Retinal pigment epithelial cell (primary cell): ENCODE measurements at regions not wholly inside any gene's neighbourhood (a gene's known extent, or its start where the extent isn't known, plus 50 kb on each side); places are given as distances from the start of the nearest gene placed in this dataset.

ENCODE experiments used
- DNase-seq: peaks from one replicate; pipeline ENCODE4 v3.0.0-alpha.2; 2010; ENCODE audit warnings: low read depth
- H3K4me3 ChIP-seq: 2 replicates; pipeline ENCODE4 v1.5.1; 2011; ENCODE audit warnings: mild to moderate bottlenecking, low read length, control low read depth, moderate library complexity
- TF ChIP-seq, protein P1 (sequence below): conservative IDR thresholded peaks from 2 replicates; pipeline ENCODE4 v1.5.1; 2011; ENCODE audit warnings: low read depth, low read length, control low read depth, inconsistent platforms

DNA sequence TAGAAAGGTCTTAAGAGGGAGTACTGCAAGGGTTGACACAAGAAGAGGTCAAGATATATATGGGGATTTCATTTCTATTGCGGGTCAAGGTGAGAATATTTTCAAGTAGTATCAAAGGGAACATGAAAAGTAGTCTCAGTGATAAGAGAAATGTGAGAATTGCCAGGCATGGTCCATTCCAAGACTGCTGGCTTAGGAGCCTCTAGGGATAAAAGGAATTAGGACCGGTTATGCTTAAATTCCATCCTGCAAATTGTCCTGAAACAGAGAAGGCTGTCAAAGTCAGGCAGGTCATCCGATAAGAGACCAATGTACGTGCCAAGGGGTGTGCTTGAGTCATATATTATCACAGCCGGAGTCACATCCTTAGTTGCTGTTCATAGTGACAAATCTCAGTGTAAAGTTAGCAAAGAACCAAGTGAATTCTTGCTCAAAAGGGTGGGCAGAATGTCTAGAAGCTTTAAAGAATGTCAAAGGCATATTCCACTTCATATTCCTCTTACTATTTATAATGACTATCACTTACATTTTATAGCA lies 133.6 kb downstream of the CBLL2 start:
- DNase-seq: no peak
- TF ChIP-seq, protein P1, sequence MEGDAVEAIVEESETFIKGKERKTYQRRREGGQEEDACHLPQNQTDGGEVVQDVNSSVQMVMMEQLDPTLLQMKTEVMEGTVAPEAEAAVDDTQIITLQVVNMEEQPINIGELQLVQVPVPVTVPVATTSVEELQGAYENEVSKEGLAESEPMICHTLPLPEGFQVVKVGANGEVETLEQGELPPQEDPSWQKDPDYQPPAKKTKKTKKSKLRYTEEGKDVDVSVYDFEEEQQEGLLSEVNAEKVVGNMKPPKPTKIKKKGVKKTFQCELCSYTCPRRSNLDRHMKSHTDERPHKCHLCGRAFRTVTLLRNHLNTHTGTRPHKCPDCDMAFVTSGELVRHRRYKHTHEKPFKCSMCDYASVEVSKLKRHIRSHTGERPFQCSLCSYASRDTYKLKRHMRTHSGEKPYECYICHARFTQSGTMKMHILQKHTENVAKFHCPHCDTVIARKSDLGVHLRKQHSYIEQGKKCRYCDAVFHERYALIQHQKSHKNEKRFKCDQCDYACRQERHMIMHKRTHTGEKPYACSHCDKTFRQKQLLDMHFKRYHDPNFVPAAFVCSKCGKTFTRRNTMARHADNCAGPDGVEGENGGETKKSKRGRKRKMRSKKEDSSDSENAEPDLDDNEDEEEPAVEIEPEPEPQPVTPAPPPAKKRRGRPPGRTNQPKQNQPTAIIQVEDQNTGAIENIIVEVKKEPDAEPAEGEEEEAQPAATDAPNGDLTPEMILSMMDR: no peak
- no peak overlapping the region for H3K4me3 ChIP-seq

GRCh38 chrX:22409418-22409817 lies 136.7 kb downstream of the CBLL2 start:
- TF ChIP-seq, protein P1: no peak
- no peak overlapping the region for H3K4me3 ChIP-seq
- no peak for DNase-seq

DNA sequence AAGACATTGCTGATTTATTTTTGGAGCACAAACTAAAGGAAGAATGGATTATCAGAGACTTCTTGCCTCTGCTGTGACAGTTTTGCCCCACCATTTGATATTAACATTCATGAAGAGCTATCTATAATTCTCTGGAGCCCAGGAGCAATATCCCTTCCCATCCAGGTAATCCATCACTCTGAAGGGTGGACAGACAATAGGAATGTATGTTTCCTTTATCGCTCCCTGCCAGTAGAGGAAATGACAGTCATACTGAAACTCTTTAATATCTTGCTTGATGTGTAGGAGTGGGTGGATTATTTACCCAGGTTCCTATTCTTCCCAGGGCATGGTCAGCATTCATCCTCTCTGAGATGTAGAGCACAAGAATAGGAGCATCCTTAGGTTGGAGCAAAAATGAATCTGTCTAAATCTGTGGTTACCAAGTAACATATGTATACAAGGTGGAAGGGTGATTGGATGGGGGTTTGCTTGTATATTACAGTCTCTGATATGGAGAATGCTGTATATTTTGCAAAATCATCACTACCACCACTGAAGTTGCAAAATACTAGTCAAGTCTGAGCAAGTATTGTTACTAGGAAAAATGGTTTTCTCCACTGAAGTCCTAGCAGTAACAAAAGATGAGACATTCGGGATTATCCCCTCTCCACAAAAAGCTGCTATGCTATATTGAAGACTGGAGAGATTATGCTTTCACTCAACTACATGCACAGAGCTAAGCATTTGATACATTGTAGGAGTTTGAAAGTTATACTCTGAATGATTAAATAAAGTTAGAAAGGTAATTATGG lies 151.6 kb downstream of the CBLL2 start:
- H3K4me3 ChIP-seq: no peak overlapping the region
- TF ChIP-seq, protein P1: no peak

DNA sequence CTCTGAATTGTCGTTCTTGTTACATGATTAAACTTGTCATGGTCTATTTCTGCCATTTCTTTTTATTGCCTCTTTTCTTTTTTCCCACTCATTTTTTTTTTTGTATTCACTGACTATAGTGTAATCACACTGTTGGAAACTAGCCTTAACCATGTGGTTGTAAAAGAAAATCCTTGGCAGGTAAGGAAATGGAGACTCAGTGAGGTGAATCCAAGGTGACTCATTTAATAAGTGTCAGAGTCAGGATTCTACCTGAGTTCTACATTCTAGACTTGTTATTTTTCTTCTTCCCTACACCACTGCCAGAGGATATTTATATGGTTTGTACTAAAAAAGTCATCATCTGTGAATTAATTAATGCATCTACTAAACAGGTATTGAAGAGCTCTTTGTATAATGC lies 152.2 kb downstream of the CBLL2 start:
- no peak for DNase-seq
- TF ChIP-seq, protein P1: no peak
- H3K4me3 ChIP-seq: no peak overlapping the region

More for the DNA sequence above, 151.6 kb downstream of the CBLL2 start:
- no peak for DNase-seq

DNA sequence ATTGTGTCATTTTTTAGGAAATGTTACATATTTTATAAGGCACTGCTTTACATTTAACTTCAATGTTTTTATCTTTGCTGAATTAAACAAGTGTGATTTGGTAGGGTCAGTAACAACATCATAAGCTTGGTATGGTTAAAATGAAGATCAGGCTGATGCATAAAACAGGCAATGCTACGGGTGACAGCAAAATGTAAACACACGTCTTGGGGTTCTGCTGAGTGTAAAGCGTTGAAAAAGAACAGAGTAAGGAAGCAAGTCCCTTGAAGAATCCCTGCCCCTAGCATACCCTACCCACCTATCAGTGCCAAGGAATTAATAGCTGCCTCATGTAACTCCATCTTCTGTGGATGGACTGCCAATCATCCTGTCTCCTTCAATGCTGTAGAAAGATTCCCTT lies 157.0 kb downstream of the CBLL2 start:
- DNase-seq: no peak
- H3K4me3 ChIP-seq: no peak overlapping the region
- TF ChIP-seq, protein P1: no peak

DNA sequence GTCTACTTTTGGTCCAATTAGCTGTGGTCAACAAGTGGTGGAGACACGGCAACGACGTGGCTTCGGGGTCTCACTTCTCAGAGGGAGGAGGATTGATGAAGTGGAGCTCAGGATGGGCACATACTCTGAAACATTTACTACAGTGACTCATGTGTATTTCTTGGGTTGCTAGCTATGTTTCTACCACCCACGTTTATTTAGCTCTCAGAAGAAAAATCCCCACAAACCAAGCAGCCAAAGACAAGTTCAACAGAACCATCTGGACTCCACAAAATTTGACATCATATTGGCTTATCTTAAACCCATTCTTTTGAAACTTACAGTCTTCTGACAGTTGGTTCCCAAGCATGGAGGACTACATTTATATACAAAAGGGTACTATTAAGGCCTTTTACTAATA lies 158.0 kb downstream of the CBLL2 start:
- no peak overlapping the region for H3K4me3 ChIP-seq
- TF ChIP-seq, protein P1: no peak
- DNase-seq: no peak
